ENCODE measurements at regions not wholly inside any gene's neighbourhood (a gene's known extent, or its start where the extent isn't known, plus 50 kb on each side); places are given as distances from the start of the nearest gene placed in this dataset.

- H3K4me3 ChIP-seq (ENCODE audit: low read depth, low read length), result no peak overlapping the region
Measured at GRCh38 chr2:238654479-238655197, 193.2 kb upstream of the TWIST2 start.

GRCh38 chr2:238655198-238655860, 192.6 kb upstream of the TWIST2 start:
- H3K4me3 ChIP-seq (ENCODE audit: low read depth, low read length), result no peak overlapping the region
- no peak for TF ChIP-seq CTCF (IDR thresholded peaks at IDR 0.05; ENCODE audit: insufficient read depth, low read depth, low read length)
- DNase-seq (ENCODE audit: low read depth), result peak; percentile 38

More at GRCh38 chr2:238654479-238655197, 193.2 kb upstream of the TWIST2 start:
- TF ChIP-seq CTCF (IDR thresholded peaks at IDR 0.05; ENCODE audit: insufficient read depth, low read depth, low read length), result no peak
- no peak for DNase-seq (ENCODE audit: low read depth)

- TF ChIP-seq CTCF (IDR thresholded peaks at IDR 0.05; ENCODE audit: insufficient read depth, low read depth, low read length), result no peak
- no peak for DNase-seq (ENCODE audit: low read depth)
Measured at GRCh38 chr2:238655974-238656722, 191.7 kb upstream of the TWIST2 start.

GRCh38 chr2:238657132-238658053, 190.5 kb upstream of the TWIST2 start:
- no peak overlapping the region for H3K4me3 ChIP-seq (ENCODE audit: low read depth, low read length)
- DNase-seq (ENCODE audit: low read depth), result peak; percentile 59
- no peak for TF ChIP-seq CTCF (IDR thresholded peaks at IDR 0.05; ENCODE audit: insufficient read depth, low read depth, low read length)

More at GRCh38 chr2:238655974-238656722, 191.7 kb upstream of the TWIST2 start:
- no peak overlapping the region for H3K4me3 ChIP-seq (ENCODE audit: low read depth, low read length)

- TF ChIP-seq CTCF (IDR thresholded peaks at IDR 0.05; ENCODE audit: insufficient read depth, low read depth, low read length), result no peak
- DNase-seq (ENCODE audit: low read depth), result no peak
- H3K4me3 ChIP-seq (ENCODE audit: low read depth, low read length), result no peak overlapping the region
Measured at GRCh38 chr2:238658054-238658407, 189.9 kb upstream of the TWIST2 start.

GRCh38 chr2:238658820-238659219, 189.1 kb upstream of the TWIST2 start:
- no peak for TF ChIP-seq CTCF (IDR thresholded peaks at IDR 0.05; ENCODE audit: insufficient read depth, low read depth, low read length)
- no peak for DNase-seq (ENCODE audit: low read depth)
- no peak overlapping the region for H3K4me3 ChIP-seq (ENCODE audit: low read depth, low read length)

All from fibroblast of villous mesenchyme (primary cell).